K562 (cell line): ENCODE measurements at regions not wholly inside any gene's neighbourhood (a gene's known extent, or its start where the extent isn't known, plus 50 kb on each side); places are given as distances from the start of the nearest gene placed in this dataset.

Experiments used
- AFF4 ChIP-seq: sonication (generic); formaldehyde crosslinking; IDR thresholded peaks from 2 replicates; pipeline ENCODE4 v1.8.0; 2023; ENCODE audit warnings: mild to moderate bottlenecking, missing genetic modification reagents
- BACH1 ChIP-seq: fragments of 200-800 bp; sonication (Bioruptor generic); IDR thresholded peaks from 2 replicates; pipeline ENCODE4 v1.6.1; 2016; ENCODE audit warnings: missing genetic modification characterization, missing compliant biosample characterization
- FOXM1 ChIP-seq, 2 experiments: fragments of 450-650 bp in 1 of 2; sonication (generic) in 1 of 2; formaldehyde crosslinking in 1 of 2; IDR thresholded peaks; 2 replicates each; pipeline versions ENCODE4 v1.6.1 to v1.9.0; 2017 to 2022; ENCODE audit warnings: low read depth in 2 of 2, mild to moderate bottlenecking in 2 of 2, missing genetic modification reagents in 1 of 2, moderate library complexity in 1 of 2
- KLF1 ChIP-seq: fragments of 450-650 bp; IDR thresholded peaks from 2 replicates; pipeline ENCODE4 v1.6.1; 2016; ENCODE audit warnings: missing genetic modification characterization, missing compliant biosample characterization
- LEF1 ChIP-seq: fragments of 450-650 bp; IDR thresholded peaks from 2 replicates; pipeline ENCODE4 v1.6.1; 2016; ENCODE audit warnings: mild to moderate bottlenecking
- MLLT1 ChIP-seq, 2 experiments: fragments of 450-650 bp; IDR thresholded peaks; 2 replicates each; pipeline ENCODE4 v1.6.1; 2016
- MLX ChIP-seq, 2 experiments: fragments of 450-650 bp in 1 of 2; sonication (generic) in 1 of 2; formaldehyde crosslinking; conservative IDR thresholded peaks; 2 replicates each; pipeline versions ENCODE4 v1.4.0 to v1.8.1; 2020 to 2022; ENCODE audit warnings: mild to moderate bottlenecking in 1 of 2, missing genetic modification reagents in 1 of 2
- PATZ1 ChIP-seq: fragments of 250-450 bp; sonication (Bioruptor Pico); IDR thresholded peaks from 2 replicates; pipeline ENCODE4 v1.5.0; 2020; ENCODE audit warnings: mild to moderate bottlenecking, borderline replicate concordance
- RBM15 ChIP-seq: fragments of 200-400 bp; formaldehyde crosslinking; IDR thresholded peaks from 2 replicates; pipeline ENCODE4 v1.6.1; 2018; ENCODE audit warnings: mild to moderate bottlenecking, low read length, moderate library complexity; ENCODE audit not compliant: insufficient read depth
- SMAD2 ChIP-seq: fragments of 150-350 bp; IDR thresholded peaks from 2 replicates; pipeline ENCODE4 v1.6.1; 2014; ENCODE audit warnings: low read depth, mild to moderate bottlenecking, low read length
- STAT5B ChIP-seq: fragments of 250-450 bp; sonication (Bioruptor Pico); IDR thresholded peaks from 2 replicates; pipeline ENCODE4 v1.8.0; 2021; ENCODE audit warnings: mild to moderate bottlenecking, inconsistent platforms
- TCF7L2 ChIP-seq: fragments of 150-350 bp; IDR thresholded peaks from 2 replicates; pipeline ENCODE4 v1.6.1; 2016; ENCODE audit warnings: low read depth, mild to moderate bottlenecking, low read length, moderate library complexity
- ZNF518B ChIP-seq: fragments of 250-450 bp; sonication (Bioruptor Pico); IDR thresholded peaks from 2 replicates; pipeline ENCODE4 v1.5.0; 2021; ENCODE audit warnings: mild to moderate bottlenecking, moderate library complexity
- ZNF589 ChIP-seq: fragments of 200-800 bp; sonication (Bioruptor generic); IDR thresholded peaks from 2 replicates; pipeline ENCODE4 v1.6.1; 2016; ENCODE audit warnings: low read depth, missing genetic modification characterization, missing compliant biosample characterization

- TF ChIP-seq PATZ1 (peak; percentile 87; the same call in 1 of the 2 replicates), FOXM1 (IDR thresholded peaks at IDR 0.05; ENCODE audit: low read depth) (peak; percentile 99), FOXM1 (CRISPR knock-in tag; IDR thresholded peaks at IDR 0.05; ENCODE audit: low read depth) (no peak), AFF4 (0 out of 2 replicates have a peak, but pooled peaks have one; percentile 42), SMAD2 (no peak), STAT5B (no peak), KLF1 (tag) (0 out of 2 replicates have a peak, but pooled peaks have one; percentile 16), ZNF589 (CRISPR knock-in tag) (peak; percentile 100), MLLT1 (IDR thresholded peaks at IDR 0.05) (peak; percentile 47 to 98; a peak in 2 of 4 replicates), TCF7L2 (no peak), ZNF518B (CRISPR knock-in tag) (no peak), LEF1 (peak; percentile 100), BACH1 (tag) (peak; percentile 92), MLX (CRISPR knock-in tag; conservative IDR thresholded peaks at IDR 0.05) (0 out of 4 replicates have a peak, but pooled peaks of 1 of the 2 experiments have one; percentile 63), RBM15 (no peak)
These were observed 53.9 kb upstream of the ACVR1 start (continued) for GRCh38 chr2:157929871-157930667.
